ENCODE measurements at regions not wholly inside any gene's neighbourhood (a gene's known extent, or its start where the extent isn't known, plus 50 kb on each side); places are given as distances from the start of the nearest gene placed in this dataset.

GRCh38 chr14:48853159-48853558 lies 733.0 kb downstream of the RPS29 start:
- no peak for DNase-seq

GRCh38 chr14:48849741-48850322 lies 736.3 kb downstream of the RPS29 start:
- DNase-seq, result no peak

GRCh38 chr14:48842785-48843184 lies 743.4 kb downstream of the RPS29 start:
- DNase-seq, result no peak

GRCh38 chr14:48826058-48826457 lies 760.1 kb downstream of the RPS29 start:
- no peak for DNase-seq

- DNase-seq, result no peak
Measured at GRCh38 chr14:48814562-48814961, 771.6 kb downstream of the RPS29 start.

GRCh38 chr14:48805315-48805714 lies 780.9 kb downstream of the RPS29 start:
- DNase-seq, result no peak

GRCh38 chr14:48792376-48793024 lies 793.7 kb downstream of the RPS29 start:
- DNase-seq, result no peak

GRCh38 chr14:48788771-48789170 lies 797.4 kb downstream of the RPS29 start:
- no peak for DNase-seq

GRCh38 chr14:48786498-48786897 lies 799.7 kb downstream of the RPS29 start:
- no peak for DNase-seq

GRCh38 chr14:48771717-48772116 lies 814.5 kb downstream of the RPS29 start:
- DNase-seq, result no peak

GRCh38 chr14:48751293-48751692 lies 834.9 kb downstream of the RPS29 start:
- DNase-seq, result no peak

- DNase-seq, result no peak
Measured at GRCh38 chr14:48748151-48748675, 838.0 kb downstream of the RPS29 start.

- no peak for DNase-seq
Measured at GRCh38 chr14:48747561-48748089, 838.6 kb downstream of the RPS29 start.

GRCh38 chr14:48744202-48744601 lies 842.0 kb downstream of the RPS29 start:
- no peak for DNase-seq

- DNase-seq, result no peak
Measured at GRCh38 chr14:48738186-48738925, 847.8 kb downstream of the RPS29 start.

GRCh38 chr14:48735607-48736006 lies 850.6 kb downstream of the RPS29 start:
- DNase-seq, result no peak

- no peak for DNase-seq
Measured at GRCh38 chr14:48731260-48731659, 854.9 kb downstream of the RPS29 start.

- no peak for DNase-seq
Measured at GRCh38 chr14:48726080-48726642, 860.0 kb downstream of the RPS29 start.

GRCh38 chr14:48725051-48725734 lies 861.0 kb downstream of the RPS29 start:
- no peak for DNase-seq

- no peak for DNase-seq
Measured at GRCh38 chr14:48723841-48724495, 862.2 kb downstream of the RPS29 start.

- no peak for DNase-seq
Measured at GRCh38 chr14:48714366-48714765, 871.8 kb downstream of the RPS29 start.

- DNase-seq, result no peak
Measured at GRCh38 chr14:48710133-48710532, 876.0 kb downstream of the RPS29 start.

Data from skin of body (tissue), 1 donor.